PFSK-1 (cell line): ENCODE measurements at regions not wholly inside any gene's neighbourhood (a gene's known extent, or its start where the extent isn't known, plus 50 kb on each side); places are given as distances from the start of the nearest gene placed in this dataset.

Experiments
- FOXP2 ChIP-seq: optimal IDR thresholded peaks from 2 replicates; pipeline ENCODE3; 2011; ENCODE audit warnings: borderline replicate concordance, control low read depth, inconsistent platforms; ENCODE audit not compliant: insufficient read depth; ENCODE audit errors: extremely low read length, extremely low read depth
- POLR2AphosphoS5 ChIP-seq: IDR thresholded peaks from 2 replicates; pipeline ENCODE4 v1.6.1; 2012; ENCODE audit warnings: low read depth, mild to moderate bottlenecking, control low read depth, low read length, moderate library complexity
- REST ChIP-seq, 2 experiments: IDR thresholded peaks; 2 replicates each; pipeline versions ENCODE4 v1.6.1 to v1.8.0; 2011 to 2012; ENCODE audit warnings: low read depth in 2 of 2, low read length in 2 of 2, control low read depth in 1 of 2, inconsistent platforms in 1 of 2, mild to moderate bottlenecking in 1 of 2, moderate library complexity in 1 of 2; ENCODE audit not compliant: insufficient read depth in 1 of 2
- SIN3A ChIP-seq: IDR thresholded peaks from 2 replicates; pipeline ENCODE4 v1.6.1; 2012; ENCODE audit warnings: mild to moderate bottlenecking, low read length, moderate library complexity, borderline replicate concordance; ENCODE audit not compliant: insufficient read depth
- TAF1 ChIP-seq: IDR thresholded peaks from 2 replicates; pipeline ENCODE4 v1.6.1; 2012; ENCODE audit warnings: low read length, control low read depth, borderline replicate concordance; ENCODE audit not compliant: insufficient read depth

GRCh38 chr1:80594013-80594412, 1206.7 kb upstream of the ADGRL2 start:
- TF ChIP-seq SIN3A, result no peak
- no peak for TF ChIP-seq TAF1
- TF ChIP-seq POLR2AphosphoS5, result no peak
- TF ChIP-seq FOXP2, result no peak
- TF ChIP-seq REST (IDR thresholded peaks at IDR 0.05; ENCODE audit: insufficient read depth in 1 of 2, low read depth in 2 of 2, low read length in 2 of 2), result no peak

- TF ChIP-seq REST (IDR thresholded peaks at IDR 0.05; ENCODE audit: insufficient read depth in 1 of 2, low read depth in 2 of 2, low read length in 2 of 2) (no peak), POLR2AphosphoS5 (no peak), TAF1 (no peak), SIN3A (no peak)
Measured at GRCh38 chr1:80593197-80593596, 1207.5 kb upstream of the ADGRL2 start.

DNA sequence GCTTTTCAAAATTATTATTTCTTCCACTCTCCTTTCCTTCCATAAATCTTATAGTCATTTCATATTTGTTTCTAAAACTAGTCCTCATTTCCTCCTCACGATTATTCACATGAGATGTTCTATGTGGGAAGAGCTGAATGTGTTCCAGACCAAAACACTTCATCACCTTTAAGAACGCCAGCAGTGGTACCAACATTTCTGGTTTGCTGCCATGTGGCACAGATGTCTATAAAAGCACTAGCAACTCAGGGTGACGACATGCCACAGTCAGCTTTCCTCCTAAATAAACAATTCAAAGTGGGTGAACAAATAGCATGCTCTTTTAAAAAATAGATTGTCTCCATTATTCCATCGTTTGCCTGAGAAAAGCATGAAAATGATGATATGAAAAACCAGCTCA, 1217.8 kb upstream of the ADGRL2 start:
- TF ChIP-seq SIN3A (no peak), REST (IDR thresholded peaks at IDR 0.05; ENCODE audit: insufficient read depth in 1 of 2, low read depth in 2 of 2, low read length in 2 of 2) (no peak), FOXP2 (no peak), TAF1 (no peak), POLR2AphosphoS5 (no peak)

DNA sequence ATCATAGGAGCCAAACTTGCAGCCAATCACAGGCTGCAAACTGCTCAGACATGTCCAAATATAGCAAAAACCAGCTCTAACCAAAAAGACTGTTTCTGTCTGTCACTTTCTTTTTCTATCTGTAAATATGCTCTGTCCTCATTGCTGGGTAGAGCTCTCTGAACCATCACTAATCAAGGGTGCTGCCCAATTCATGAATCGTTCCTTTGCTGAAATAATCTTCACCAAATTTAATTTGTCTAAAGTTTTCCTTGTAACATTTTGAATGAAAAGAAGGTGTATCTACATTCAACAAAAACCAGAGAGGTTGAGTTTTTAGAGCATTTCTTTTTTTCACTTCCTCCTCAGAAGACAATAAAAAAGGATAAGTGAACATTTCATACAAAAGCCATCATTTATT, 1221.7 kb upstream of the ADGRL2 start:
- TF ChIP-seq SIN3A (no peak), TAF1 (no peak), REST (IDR thresholded peaks at IDR 0.05; ENCODE audit: insufficient read depth in 1 of 2, low read depth in 2 of 2, low read length in 2 of 2) (no peak), FOXP2 (no peak), POLR2AphosphoS5 (no peak)

GRCh38 chr1:80566867-80567266, 1233.9 kb upstream of the ADGRL2 start:
- TF ChIP-seq TAF1 (no peak), FOXP2 (no peak), POLR2AphosphoS5 (no peak), SIN3A (no peak), REST (IDR thresholded peaks at IDR 0.05; ENCODE audit: insufficient read depth in 1 of 2, low read depth in 2 of 2, low read length in 2 of 2) (no peak)
